ENCODE measurements at regions not wholly inside any gene's neighbourhood (a gene's known extent, or its start where the extent isn't known, plus 50 kb on each side); places are given as distances from the start of the nearest gene placed in this dataset.

DNA sequence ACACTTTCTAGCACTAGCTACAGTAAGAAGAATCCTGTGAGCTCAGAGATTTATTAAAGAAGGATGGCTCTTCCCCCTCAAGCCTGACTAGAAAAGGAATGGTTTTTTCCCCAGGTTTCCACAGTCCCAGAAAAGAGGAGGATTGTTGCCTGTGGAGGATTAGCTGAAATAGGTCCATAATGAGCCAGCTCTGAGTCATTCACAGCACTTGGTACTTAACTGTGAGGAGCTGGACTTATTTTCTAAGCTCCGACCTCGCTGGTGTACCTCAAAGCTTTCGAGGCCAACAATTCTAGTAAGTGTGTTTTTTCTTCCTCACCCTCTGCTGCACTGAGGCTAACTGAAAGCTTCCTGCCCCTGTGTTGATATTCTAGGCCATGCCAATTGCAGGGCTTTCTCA is 222.5 kb upstream of the IL12B start:
- Histone ChIP-seq H3K36me3 (ENCODE audit: control insufficient read depth, insufficient read depth, low read length) (no peaks in the 10 kb centered on the region), H3K9ac (ENCODE audit: low read length) (no peak overlapping the region), H3K4me3 (ENCODE audit: low read length) (no peak overlapping the region), H3K9me3 (ENCODE audit: control insufficient read depth, low read length) (no peaks in the 10 kb centered on the region), H3K27me3 (ENCODE audit: control insufficient read depth, insufficient read depth, low read length) (no peaks in the 10 kb centered on the region), H3K4me1 (ENCODE audit: control insufficient read depth, insufficient read depth, low read length) (no peaks in the 10 kb centered on the region)

DNA sequence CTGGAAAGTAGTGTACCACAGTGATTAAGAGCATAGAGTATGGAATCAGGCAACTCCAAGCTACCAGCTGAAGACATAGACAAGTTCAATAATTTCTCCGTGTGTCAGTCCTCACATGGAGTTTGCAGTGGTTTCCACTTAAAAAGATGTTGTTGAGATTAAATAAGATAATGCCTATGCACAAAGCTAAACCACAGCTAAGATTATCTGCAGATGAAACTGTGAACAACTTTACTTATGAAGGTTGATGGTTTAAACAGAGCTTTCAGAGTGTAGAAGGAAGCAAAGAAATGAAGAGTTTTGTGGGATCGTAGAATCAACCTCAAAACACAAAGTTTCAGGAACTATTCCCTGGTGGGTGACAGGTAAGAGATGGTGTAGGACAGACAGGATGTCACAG is 223.5 kb upstream of the IL12B start:
- Histone ChIP-seq H3K36me3 (ENCODE audit: control insufficient read depth, insufficient read depth, low read length) (no peaks in the 10 kb centered on the region), H3K4me1 (ENCODE audit: control insufficient read depth, insufficient read depth, low read length) (no peaks in the 10 kb centered on the region), H3K4me3 (ENCODE audit: low read length) (no peak overlapping the region), H3K9me3 (ENCODE audit: control insufficient read depth, low read length) (no peaks in the 10 kb centered on the region), H3K9ac (ENCODE audit: low read length) (no peak overlapping the region), H3K27me3 (ENCODE audit: control insufficient read depth, insufficient read depth, low read length) (no peaks in the 10 kb centered on the region)

DNA sequence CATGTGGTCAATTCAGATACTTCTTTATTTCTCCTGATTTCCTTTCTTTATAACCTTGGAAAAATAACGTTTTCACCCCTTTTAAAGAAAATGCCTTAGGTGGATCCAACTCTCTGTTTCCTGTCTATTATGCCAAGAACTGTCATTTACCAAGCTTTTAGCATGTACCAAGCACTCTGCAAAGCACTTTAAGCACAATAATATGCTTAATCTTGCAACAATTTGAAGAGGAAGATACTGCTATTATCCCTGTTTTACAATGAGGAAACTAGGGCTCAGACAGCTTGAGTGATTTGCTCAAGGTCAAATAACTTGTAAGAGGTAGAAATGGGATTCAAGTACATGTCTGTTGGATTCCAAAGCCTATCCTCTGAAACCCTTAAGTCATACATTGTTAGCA is 224.8 kb upstream of the IL12B start:
- no peaks in the 10 kb centered on the region for H3K9me3 ChIP-seq (ENCODE audit: control insufficient read depth, low read length)
- no peaks in the 10 kb centered on the region for H3K4me1 ChIP-seq (ENCODE audit: control insufficient read depth, insufficient read depth, low read length)
- H3K9ac ChIP-seq (ENCODE audit: low read length): no peak overlapping the region
- H3K4me3 ChIP-seq (ENCODE audit: low read length): no peak overlapping the region
- H3K36me3 ChIP-seq (ENCODE audit: control insufficient read depth, insufficient read depth, low read length): no peaks in the 10 kb centered on the region
- no peaks in the 10 kb centered on the region for H3K27me3 ChIP-seq (ENCODE audit: control insufficient read depth, insufficient read depth, low read length)

DNA sequence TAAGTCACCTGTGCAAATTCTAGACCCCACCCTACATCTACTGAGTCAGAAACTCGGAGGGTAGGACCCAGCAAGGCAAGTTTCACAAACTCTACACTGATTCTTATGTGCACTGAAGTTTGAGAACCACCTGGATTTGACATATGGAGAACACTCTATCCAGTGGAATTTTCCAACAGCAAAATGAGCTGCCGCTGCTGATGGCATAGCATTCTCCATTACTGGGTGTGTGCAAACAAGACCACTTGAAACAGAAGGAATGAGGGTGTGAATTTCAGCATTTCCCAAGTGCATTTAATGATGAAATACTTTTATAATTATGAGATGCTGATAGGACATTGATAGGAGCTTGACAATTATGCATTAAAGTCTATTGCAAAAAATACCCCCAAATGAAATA is 229.1 kb upstream of the IL12B start:
- no peaks in the 10 kb centered on the region for H3K9me3 ChIP-seq (ENCODE audit: control insufficient read depth, low read length)
- H3K36me3 ChIP-seq (ENCODE audit: control insufficient read depth, insufficient read depth, low read length): no peaks in the 10 kb centered on the region
- H3K4me1 ChIP-seq (ENCODE audit: control insufficient read depth, insufficient read depth, low read length): no peaks in the 10 kb centered on the region
- H3K27me3 ChIP-seq (ENCODE audit: control insufficient read depth, insufficient read depth, low read length): no peaks in the 10 kb centered on the region
- H3K9ac ChIP-seq (ENCODE audit: low read length): no peak overlapping the region
- H3K4me3 ChIP-seq (ENCODE audit: low read length): no peak overlapping the region

DNA sequence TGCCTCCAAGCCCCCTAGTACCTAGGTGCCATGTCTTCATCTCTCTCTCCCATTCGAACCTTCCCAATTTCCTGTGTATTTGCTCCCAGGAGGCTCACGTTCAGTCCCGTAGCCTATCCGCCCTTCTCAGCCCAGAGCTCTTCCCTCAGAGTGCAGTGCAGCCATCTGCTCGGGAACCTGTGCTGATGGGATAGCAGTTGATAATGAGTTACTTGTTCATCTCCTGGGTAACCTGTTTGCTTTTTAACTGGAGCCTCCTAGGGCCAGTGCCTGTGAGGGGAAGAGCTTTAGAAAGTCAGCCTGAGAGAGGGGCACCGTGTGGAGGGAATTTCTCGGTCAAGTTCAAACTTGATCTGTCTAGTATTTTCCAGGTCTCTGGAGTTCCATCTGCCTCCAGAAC is 229.8 kb upstream of the IL12B start:
- no peak overlapping the region for H3K9ac ChIP-seq (ENCODE audit: low read length)
- H3K4me1 ChIP-seq (ENCODE audit: control insufficient read depth, insufficient read depth, low read length): no peaks in the 10 kb centered on the region
- H3K4me3 ChIP-seq (ENCODE audit: low read length): no peak overlapping the region
- H3K27me3 ChIP-seq (ENCODE audit: control insufficient read depth, insufficient read depth, low read length): no peaks in the 10 kb centered on the region
- no peaks in the 10 kb centered on the region for H3K36me3 ChIP-seq (ENCODE audit: control insufficient read depth, insufficient read depth, low read length)
- H3K9me3 ChIP-seq (ENCODE audit: control insufficient read depth, low read length): no peaks in the 10 kb centered on the region

DNA sequence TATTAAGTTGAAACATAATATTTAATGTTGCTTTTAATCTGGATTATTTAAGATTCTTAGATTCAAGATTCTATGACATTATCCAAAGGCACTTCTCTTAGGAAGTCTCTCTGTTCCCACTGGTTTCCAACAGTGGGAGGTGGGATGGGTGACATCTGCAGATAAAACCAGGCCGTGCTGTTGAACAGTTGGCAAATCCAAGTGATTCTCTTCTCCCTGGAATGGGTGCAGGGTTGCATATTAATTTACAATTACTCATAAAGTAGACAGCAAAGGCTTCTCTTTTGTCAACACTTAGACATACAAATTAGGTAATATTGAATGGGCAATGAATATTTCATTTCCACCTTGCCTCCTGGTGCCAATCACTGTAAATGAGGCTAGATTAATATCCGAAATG is 233.7 kb upstream of the IL12B start:
- H3K9ac ChIP-seq (ENCODE audit: low read length): no peak overlapping the region
- H3K36me3 ChIP-seq (ENCODE audit: control insufficient read depth, insufficient read depth, low read length): no peaks in the 10 kb centered on the region
- no peaks in the 10 kb centered on the region for H3K27me3 ChIP-seq (ENCODE audit: control insufficient read depth, insufficient read depth, low read length)
- H3K9me3 ChIP-seq (ENCODE audit: control insufficient read depth, low read length): no peaks in the 10 kb centered on the region
- no peak overlapping the region for H3K4me3 ChIP-seq (ENCODE audit: low read length)
- H3K4me1 ChIP-seq (ENCODE audit: control insufficient read depth, insufficient read depth, low read length): no peaks in the 10 kb centered on the region

DNA sequence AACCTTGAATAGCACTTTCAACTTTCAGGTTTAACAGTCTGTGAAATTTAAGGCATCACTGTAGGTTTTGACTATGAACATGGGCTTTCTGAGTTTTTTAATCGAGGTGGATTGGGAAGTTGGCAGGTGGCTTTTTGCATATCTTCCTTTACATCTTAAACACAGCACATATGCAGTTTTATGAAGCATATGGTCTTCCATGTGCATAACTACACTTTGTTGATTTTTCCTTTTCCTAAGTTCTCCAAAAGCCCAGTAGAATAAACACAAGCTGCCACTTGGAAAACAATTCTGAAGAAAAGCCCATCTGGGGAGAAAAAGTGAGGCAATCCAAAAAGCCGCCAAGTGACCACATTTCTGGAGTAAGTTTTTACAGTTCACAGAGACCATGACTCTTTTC is 236.5 kb upstream of the IL12B start:
- H3K9ac ChIP-seq (ENCODE audit: low read length): no peak overlapping the region
- H3K4me3 ChIP-seq (ENCODE audit: low read length): no peak overlapping the region

DNA sequence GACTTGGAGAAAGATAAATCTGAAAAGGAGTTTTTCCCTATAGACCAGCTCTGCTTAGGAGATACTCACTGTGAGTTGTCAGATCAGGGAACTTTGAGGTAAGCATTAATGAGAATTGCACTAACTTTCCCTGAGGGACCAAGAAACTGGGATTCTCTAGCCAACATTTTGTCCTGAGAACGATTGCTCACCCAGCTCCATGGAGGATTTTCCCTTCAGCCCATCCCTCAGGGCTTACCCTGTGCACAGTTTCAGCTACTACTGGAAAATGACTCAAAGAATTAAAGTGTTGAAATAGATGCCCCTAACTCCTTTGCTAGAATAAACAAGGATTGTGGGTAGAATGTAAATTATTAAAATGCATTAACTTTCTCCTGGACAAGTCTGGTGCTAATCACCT is 237.2 kb upstream of the IL12B start:
- peaks cover 10% of the 10 kb centered on the region for H3K4me1 ChIP-seq (ENCODE audit: control insufficient read depth, insufficient read depth, low read length)
- H3K27me3 ChIP-seq (ENCODE audit: control insufficient read depth, insufficient read depth, low read length): no peaks in the 10 kb centered on the region
- no peak overlapping the region for H3K4me3 ChIP-seq (ENCODE audit: low read length)
- H3K9ac ChIP-seq (ENCODE audit: low read length): no peak overlapping the region
- H3K36me3 ChIP-seq (ENCODE audit: control insufficient read depth, insufficient read depth, low read length): no peaks in the 10 kb centered on the region
- H3K9me3 ChIP-seq (ENCODE audit: control insufficient read depth, low read length): no peaks in the 10 kb centered on the region

More for the DNA sequence above, 236.5 kb upstream of the IL12B start:
- Histone ChIP-seq H3K9me3 (ENCODE audit: control insufficient read depth, low read length) (no peaks in the 10 kb centered on the region), H3K36me3 (ENCODE audit: control insufficient read depth, insufficient read depth, low read length) (no peaks in the 10 kb centered on the region), H3K27me3 (ENCODE audit: control insufficient read depth, insufficient read depth, low read length) (no peaks in the 10 kb centered on the region), H3K4me1 (ENCODE audit: control insufficient read depth, insufficient read depth, low read length) (peaks cover 5% of the 10 kb centered on the region)

DNA sequence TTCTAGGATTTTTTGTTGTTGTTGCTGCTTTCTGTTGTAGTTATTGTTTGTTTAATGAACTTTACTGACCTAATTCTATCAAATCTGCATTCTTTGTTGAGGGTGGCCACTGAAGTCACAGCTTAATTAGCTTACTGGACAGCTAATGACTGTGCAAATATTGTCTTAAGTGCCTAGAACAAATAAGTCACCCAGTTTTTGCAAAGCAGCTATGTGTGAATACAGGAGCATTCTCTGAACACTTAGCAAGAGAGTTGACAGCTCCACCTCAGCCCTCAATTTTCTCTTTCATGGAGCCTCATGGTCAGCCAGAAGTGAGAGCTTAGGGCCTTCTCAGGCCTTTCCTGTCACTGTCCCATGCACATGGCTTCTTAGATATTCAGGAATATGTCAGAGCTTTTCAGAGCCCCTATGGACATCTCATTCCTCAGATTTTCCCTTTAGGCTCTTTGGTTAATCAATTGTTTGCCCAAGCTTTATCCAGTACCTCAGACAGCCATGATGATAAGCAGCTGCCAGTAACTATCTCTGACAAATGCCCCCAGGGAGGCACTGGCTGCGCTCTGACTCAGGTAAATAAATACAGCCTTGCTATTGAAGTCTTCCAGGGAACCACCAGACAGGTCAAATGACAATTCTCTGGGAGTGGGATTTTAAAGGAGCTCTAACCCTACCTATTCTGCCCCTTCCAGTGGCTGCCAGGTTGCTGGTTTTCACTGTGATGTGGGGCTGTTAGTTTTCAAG is 241.4 kb upstream of the IL12B start:
- H3K9me3 ChIP-seq (ENCODE audit: control insufficient read depth, low read length): no peaks in the 10 kb centered on the region
- H3K4me1 ChIP-seq (ENCODE audit: control insufficient read depth, insufficient read depth, low read length): peaks cover 10% of the 10 kb centered on the region
- H3K27me3 ChIP-seq (ENCODE audit: control insufficient read depth, insufficient read depth, low read length): no peaks in the 10 kb centered on the region
- H3K4me3 ChIP-seq (ENCODE audit: low read length): no peak overlapping the region
- no peaks in the 10 kb centered on the region for H3K36me3 ChIP-seq (ENCODE audit: control insufficient read depth, insufficient read depth, low read length)
- H3K9ac ChIP-seq (ENCODE audit: low read length): no peak overlapping the region

DNA sequence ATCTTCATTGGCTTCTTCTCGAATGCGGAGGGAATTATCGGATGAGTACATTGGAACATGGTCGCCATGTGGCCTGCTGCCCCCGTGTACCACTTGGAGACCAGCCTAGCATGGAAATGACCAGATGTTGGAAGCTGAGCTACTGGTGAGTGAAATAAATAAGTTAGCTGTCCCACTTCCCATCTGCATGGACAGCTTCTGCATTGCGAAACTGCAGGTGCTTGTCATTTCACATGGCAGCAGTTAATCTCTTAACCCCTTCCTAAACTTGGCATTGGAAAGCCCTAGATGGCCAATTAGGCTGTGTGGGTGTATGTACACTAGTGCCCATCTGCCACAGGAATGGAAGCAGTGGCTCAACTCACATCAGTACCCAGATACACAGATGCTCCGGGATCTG is 246.6 kb upstream of the IL12B start:
- H3K27me3 ChIP-seq (ENCODE audit: control insufficient read depth, insufficient read depth, low read length): no peaks in the 10 kb centered on the region
- H3K36me3 ChIP-seq (ENCODE audit: control insufficient read depth, insufficient read depth, low read length): no peaks in the 10 kb centered on the region
- H3K9me3 ChIP-seq (ENCODE audit: control insufficient read depth, low read length): no peaks in the 10 kb centered on the region
- H3K4me3 ChIP-seq (ENCODE audit: low read length): no peak overlapping the region
- no peak overlapping the region for H3K9ac ChIP-seq (ENCODE audit: low read length)
- H3K4me1 ChIP-seq (ENCODE audit: control insufficient read depth, insufficient read depth, low read length): peaks cover 3% of the 10 kb centered on the region

DNA sequence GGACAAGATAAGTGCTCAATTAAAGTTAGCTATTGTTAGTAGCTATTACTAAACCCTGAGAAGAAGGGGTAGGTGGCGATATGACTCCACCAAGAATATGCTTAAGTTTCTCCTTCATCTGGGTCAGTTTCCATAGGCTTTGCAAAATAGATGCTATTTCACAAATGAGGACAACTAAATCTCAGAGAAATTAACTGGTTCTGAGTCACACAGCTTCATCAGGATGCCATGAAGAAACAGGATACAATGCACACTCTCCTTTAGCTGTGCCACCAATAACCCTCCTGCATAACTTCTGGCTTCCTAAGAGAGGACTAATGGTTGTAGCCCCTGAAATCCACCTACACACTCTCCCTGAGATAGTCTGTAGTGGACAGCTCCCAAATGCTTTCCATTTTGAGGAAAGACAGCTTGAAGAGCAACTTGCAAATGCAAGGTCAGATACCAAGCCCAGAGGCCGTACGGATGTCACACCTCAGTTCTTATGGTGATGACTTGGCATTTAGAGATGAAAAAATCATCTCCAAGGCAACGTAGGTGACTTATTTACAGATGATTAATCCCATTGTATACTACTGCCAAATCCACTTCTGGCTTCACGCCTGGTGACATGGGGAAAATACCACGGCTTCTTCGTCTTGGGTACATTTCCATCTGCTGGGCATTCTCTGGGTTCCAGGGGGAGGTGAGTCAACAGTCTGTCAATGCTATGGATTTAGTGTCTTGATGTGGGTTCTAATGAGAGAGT is 251.4 kb upstream of the IL12B start:
- Histone ChIP-seq H3K9me3 (ENCODE audit: control insufficient read depth, low read length) (no peaks in the 10 kb centered on the region), H3K4me3 (ENCODE audit: low read length) (no peak overlapping the region), H3K27me3 (ENCODE audit: control insufficient read depth, insufficient read depth, low read length) (no peaks in the 10 kb centered on the region), H3K4me1 (ENCODE audit: control insufficient read depth, insufficient read depth, low read length) (no peaks in the 10 kb centered on the region), H3K9ac (ENCODE audit: low read length) (no peak overlapping the region), H3K36me3 (ENCODE audit: control insufficient read depth, insufficient read depth, low read length) (no peaks in the 10 kb centered on the region)

DNA sequence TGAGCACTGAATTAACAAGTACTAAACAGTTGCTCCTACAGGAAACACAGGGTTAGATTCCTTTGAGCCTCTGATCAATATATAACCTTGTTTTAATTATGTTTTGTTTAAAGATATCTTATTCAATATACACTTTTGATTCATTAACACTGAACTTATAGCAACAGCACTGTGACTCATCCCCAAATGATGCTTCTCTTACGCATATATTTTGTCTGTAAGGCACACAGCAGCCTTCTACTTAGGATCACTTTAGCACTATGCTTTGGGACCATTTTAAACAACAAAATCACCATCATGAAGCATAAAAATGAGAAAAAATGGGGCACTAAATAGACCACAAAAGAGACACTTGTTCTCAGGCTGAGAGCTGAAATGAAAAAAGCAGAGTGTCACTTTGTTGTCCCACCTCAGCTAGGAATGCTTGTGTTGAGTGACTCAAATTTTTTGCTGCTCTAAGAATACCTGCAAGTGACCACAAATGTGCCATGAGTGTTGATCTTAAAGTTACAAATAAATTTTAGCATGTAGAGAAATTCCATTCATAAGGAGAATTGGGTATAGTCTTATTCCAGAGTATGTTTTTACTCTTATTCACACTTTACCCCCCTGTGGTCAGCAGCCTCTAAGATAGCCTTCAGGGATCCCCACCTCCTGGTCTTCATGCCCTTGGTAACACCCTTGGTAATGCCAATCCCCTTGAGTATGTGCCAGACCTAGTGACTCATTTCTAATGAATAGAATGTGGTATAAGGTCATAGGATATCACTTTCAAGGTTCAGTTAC is 252.7 kb upstream of the IL12B start:
- H3K4me1 ChIP-seq (ENCODE audit: control insufficient read depth, insufficient read depth, low read length): no peaks in the 10 kb centered on the region
- no peak overlapping the region for H3K4me3 ChIP-seq (ENCODE audit: low read length)
- H3K9me3 ChIP-seq (ENCODE audit: control insufficient read depth, low read length): no peaks in the 10 kb centered on the region
- no peak overlapping the region for H3K9ac ChIP-seq (ENCODE audit: low read length)
- no peaks in the 10 kb centered on the region for H3K36me3 ChIP-seq (ENCODE audit: control insufficient read depth, insufficient read depth, low read length)
- H3K27me3 ChIP-seq (ENCODE audit: control insufficient read depth, insufficient read depth, low read length): no peaks in the 10 kb centered on the region

All from mucosa of stomach (tissue), 1 donor.